Adrenal gland (tissue), 5 donors: ENCODE measurements at regions not wholly inside any gene's neighbourhood (a gene's known extent, or its start where the extent isn't known, plus 50 kb on each side); places are given as distances from the start of the nearest gene placed in this dataset.

Experiments
- POLR2A ChIP-seq, 2 donors: fragments of 450-650 bp; IDR thresholded peaks; one replicate each; pipeline ENCODE4 v1.6.1; 2017; ENCODE audit warnings: antibody characterized with exemption in 2 of 2, mild to moderate bottlenecking in 2 of 2, moderate library complexity in 1 of 2
- TF ChIP-seq, protein P1 (sequence below), 6 experiments: fragments of 450-650 bp in 4 of 6; fragments of 200-600 bp in 2 of 6; sonication (generic) in 1 of 6; IDR thresholded peaks; 1 replicate in 5 of 6; 2 replicates in 1 of 6; pipeline versions ENCODE4 v1.5.1 to v1.8.0; 2016 to 2021; ENCODE audit warnings: antibody characterized with exemption in 6 of 6, mild to moderate bottlenecking in 2 of 6, moderate library complexity in 1 of 6
- donor health status: DM: no; HTN: no; CAD: no.

- TF ChIP-seq, protein P1, sequence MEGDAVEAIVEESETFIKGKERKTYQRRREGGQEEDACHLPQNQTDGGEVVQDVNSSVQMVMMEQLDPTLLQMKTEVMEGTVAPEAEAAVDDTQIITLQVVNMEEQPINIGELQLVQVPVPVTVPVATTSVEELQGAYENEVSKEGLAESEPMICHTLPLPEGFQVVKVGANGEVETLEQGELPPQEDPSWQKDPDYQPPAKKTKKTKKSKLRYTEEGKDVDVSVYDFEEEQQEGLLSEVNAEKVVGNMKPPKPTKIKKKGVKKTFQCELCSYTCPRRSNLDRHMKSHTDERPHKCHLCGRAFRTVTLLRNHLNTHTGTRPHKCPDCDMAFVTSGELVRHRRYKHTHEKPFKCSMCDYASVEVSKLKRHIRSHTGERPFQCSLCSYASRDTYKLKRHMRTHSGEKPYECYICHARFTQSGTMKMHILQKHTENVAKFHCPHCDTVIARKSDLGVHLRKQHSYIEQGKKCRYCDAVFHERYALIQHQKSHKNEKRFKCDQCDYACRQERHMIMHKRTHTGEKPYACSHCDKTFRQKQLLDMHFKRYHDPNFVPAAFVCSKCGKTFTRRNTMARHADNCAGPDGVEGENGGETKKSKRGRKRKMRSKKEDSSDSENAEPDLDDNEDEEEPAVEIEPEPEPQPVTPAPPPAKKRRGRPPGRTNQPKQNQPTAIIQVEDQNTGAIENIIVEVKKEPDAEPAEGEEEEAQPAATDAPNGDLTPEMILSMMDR (IDR thresholded peaks at IDR 0.05), result no peak
- no peak for TF ChIP-seq POLR2A (IDR thresholded peaks at IDR 0.05)
These were observed 172.4 kb downstream of the CNTN3 start for GRCh38 chr3:74442068-74442467.
